ENCODE measurements at regions not wholly inside any gene's neighbourhood (a gene's known extent, or its start where the extent isn't known, plus 50 kb on each side); places are given as distances from the start of the nearest gene placed in this dataset.

GRCh38 chr6:150537491-150537890 lies 62.2 kb upstream of the PLEKHG1 start:
- TF ChIP-seq, protein P1, sequence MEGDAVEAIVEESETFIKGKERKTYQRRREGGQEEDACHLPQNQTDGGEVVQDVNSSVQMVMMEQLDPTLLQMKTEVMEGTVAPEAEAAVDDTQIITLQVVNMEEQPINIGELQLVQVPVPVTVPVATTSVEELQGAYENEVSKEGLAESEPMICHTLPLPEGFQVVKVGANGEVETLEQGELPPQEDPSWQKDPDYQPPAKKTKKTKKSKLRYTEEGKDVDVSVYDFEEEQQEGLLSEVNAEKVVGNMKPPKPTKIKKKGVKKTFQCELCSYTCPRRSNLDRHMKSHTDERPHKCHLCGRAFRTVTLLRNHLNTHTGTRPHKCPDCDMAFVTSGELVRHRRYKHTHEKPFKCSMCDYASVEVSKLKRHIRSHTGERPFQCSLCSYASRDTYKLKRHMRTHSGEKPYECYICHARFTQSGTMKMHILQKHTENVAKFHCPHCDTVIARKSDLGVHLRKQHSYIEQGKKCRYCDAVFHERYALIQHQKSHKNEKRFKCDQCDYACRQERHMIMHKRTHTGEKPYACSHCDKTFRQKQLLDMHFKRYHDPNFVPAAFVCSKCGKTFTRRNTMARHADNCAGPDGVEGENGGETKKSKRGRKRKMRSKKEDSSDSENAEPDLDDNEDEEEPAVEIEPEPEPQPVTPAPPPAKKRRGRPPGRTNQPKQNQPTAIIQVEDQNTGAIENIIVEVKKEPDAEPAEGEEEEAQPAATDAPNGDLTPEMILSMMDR (conservative IDR thresholded peaks at IDR 0.05 in 1 of 2, IDR thresholded peaks at IDR 0.05 in 1 of 2; ENCODE audit: low read depth in 1 of 2, low read length in 2 of 2) = no peak
- no peak for TF ChIP-seq EZH2 (IDR thresholded peaks at IDR 0.05; ENCODE audit: low read length, missing control alignments)
